ENCODE measurements at regions not wholly inside any gene's neighbourhood (a gene's known extent, or its start where the extent isn't known, plus 50 kb on each side); places are given as distances from the start of the nearest gene placed in this dataset.

GRCh38 chr19:29404951-29405727, 120.7 kb upstream of the VSTM2B start:
- no peak for TF ChIP-seq CTCF (IDR thresholded peaks at IDR 0.05)
- no peak for TF ChIP-seq POLR2A (IDR thresholded peaks at IDR 0.05)

Data from right lobe of liver (tissue), 4 donors.